ENCODE measurements at regions not wholly inside any gene's neighbourhood (a gene's known extent, or its start where the extent isn't known, plus 50 kb on each side); places are given as distances from the start of the nearest gene placed in this dataset.

DNA sequence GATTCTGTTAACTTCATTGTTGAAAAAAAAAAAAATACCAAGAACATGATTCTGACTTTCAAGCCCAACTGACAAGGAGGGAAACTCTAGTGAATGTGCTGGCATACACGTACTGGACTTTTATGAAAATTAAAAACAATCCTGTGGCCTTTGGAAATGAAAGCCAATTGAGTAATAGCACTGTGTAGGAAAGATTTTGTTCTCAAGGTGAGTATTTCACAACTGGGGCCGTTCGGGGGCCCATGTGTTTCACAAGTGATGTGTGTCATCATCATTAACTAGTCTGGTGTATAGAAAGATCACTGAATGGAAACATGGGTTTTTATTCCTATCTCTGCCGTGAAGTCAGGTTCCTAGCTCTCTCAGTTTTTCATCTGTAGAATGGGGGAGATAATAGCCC lies 605.0 kb upstream of the CLINT1 start (continued):
- TF ChIP-seq CHD2 (IDR thresholded peaks at IDR 0.05; ENCODE audit: low read depth, low read length) = no peak
- no peak for TF ChIP-seq ZNF263 (CRISPR knock-in tag; IDR thresholded peaks at IDR 0.05)
- 0 out of 2 replicates have a peak, but pooled peaks have one; percentile 23 for TF ChIP-seq ZKSCAN8 (CRISPR knock-in tag; IDR thresholded peaks at IDR 0.05; ENCODE audit: borderline replicate concordance)
- peak; percentile 55; the same call in 1 of the 2 replicates for TF ChIP-seq THAP11 (CRISPR knock-in tag; IDR thresholded peaks at IDR 0.05)
- TF ChIP-seq ZSCAN12 (CRISPR knock-in tag; IDR thresholded peaks at IDR 0.05) = no peak
- no peak for TF ChIP-seq ZNF788 (CRISPR knock-in tag; IDR thresholded peaks at IDR 0.05; ENCODE audit: borderline replicate concordance)
- peak; percentile 47; the same call in 1 of the 2 replicates for TF ChIP-seq NFIC (IDR thresholded peaks at IDR 0.05; ENCODE audit: low read length)
- TF ChIP-seq FOXO1 (CRISPR knock-in tag; IDR thresholded peaks at IDR 0.05) = peak; percentile 62
- TF ChIP-seq, protein P1, sequence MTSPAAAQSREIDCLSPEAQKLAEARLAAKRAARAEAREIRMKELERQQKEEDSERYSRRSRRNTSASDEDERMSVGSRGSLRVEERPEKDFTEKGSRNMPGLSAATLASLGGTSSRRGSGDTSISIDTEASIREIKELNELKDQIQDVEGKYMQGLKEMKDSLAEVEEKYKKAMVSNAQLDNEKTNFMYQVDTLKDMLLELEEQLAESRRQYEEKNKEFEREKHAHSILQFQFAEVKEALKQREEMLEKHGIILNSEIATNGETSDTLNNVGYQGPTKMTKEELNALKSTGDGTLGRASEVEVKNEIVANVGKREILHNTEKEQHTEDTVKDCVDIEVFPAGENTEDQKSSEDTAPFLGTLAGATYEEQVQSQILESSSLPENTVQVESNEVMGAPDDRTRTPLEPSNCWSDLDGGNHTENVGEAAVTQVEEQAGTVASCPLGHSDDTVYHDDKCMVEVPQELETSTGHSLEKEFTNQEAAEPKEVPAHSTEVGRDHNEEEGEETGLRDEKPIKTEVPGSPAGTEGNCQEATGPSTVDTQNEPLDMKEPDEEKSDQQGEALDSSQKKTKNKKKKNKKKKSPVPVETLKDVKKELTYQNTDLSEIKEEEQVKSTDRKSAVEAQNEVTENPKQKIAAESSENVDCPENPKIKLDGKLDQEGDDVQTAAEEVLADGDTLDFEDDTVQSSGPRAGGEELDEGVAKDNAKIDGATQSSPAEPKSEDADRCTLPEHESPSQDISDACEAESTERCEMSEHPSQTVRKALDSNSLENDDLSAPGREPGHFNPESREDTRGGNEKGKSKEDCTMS (CRISPR knock-in tag; conservative IDR thresholded peaks at IDR 0.05) = no peak
- TF ChIP-seq RCOR2 (CRISPR knock-in tag; IDR thresholded peaks at IDR 0.05) = no peak
- TF ChIP-seq, protein P2, sequence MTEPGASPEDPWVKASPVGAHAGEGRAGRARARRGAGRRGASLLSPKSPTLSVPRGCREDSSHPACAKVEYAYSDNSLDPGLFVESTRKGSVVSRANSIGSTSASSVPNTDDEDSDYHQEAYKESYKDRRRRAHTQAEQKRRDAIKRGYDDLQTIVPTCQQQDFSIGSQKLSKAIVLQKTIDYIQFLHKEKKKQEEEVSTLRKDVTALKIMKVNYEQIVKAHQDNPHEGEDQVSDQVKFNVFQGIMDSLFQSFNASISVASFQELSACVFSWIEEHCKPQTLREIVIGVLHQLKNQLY (CRISPR knock-in tag; IDR thresholded peaks at IDR 0.05) = no peak
- TF ChIP-seq TBX2 (CRISPR knock-in tag; IDR thresholded peaks at IDR 0.05; ENCODE audit: borderline replicate concordance) = no peak
- TF ChIP-seq ZNF143 (CRISPR knock-in tag; IDR thresholded peaks at IDR 0.05) = no peak
- no peak for TF ChIP-seq CC2D1A (CRISPR knock-in tag; IDR thresholded peaks at IDR 0.05)
- TF ChIP-seq, protein P3, sequence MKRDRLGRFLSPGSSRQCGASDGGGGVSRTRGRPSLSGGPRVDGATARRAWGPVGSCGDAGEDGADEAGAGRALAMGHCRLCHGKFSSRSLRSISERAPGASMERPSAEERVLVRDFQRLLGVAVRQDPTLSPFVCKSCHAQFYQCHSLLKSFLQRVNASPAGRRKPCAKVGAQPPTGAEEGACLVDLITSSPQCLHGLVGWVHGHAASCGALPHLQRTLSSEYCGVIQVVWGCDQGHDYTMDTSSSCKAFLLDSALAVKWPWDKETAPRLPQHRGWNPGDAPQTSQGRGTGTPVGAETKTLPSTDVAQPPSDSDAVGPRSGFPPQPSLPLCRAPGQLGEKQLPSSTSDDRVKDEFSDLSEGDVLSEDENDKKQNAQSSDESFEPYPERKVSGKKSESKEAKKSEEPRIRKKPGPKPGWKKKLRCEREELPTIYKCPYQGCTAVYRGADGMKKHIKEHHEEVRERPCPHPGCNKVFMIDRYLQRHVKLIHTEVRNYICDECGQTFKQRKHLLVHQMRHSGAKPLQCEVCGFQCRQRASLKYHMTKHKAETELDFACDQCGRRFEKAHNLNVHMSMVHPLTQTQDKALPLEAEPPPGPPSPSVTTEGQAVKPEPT (CRISPR knock-in tag; IDR thresholded peaks at IDR 0.05; ENCODE audit: low read depth) = no peak
- TF ChIP-seq ZNF644 (CRISPR knock-in tag; IDR thresholded peaks at IDR 0.05; ENCODE audit: low read depth) = peak; percentile 79; the same call in 1 of the 2 replicates
- TF ChIP-seq, protein P4, sequence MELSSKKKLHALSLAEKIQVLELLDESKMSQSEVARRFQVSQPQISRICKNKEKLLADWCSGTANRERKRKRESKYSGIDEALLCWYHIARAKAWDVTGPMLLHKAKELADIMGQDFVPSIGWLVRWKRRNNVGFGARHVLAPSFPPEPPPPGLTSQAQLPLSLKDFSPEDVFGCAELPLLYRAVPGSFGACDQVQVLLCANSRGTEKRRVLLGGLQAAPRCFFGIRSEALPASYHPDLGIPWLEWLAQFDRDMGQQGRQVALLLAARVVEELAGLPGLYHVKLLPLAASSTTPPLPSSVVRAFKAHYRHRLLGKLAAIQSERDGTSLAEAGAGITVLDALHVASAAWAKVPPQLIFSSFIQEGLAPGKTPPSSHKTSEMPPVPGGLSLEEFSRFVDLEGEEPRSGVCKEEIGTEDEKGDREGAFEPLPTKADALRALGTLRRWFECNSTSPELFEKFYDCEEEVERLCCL (CRISPR knock-in tag; IDR thresholded peaks at IDR 0.05; ENCODE audit: borderline replicate concordance) = no peak
- TF ChIP-seq, protein P5, sequence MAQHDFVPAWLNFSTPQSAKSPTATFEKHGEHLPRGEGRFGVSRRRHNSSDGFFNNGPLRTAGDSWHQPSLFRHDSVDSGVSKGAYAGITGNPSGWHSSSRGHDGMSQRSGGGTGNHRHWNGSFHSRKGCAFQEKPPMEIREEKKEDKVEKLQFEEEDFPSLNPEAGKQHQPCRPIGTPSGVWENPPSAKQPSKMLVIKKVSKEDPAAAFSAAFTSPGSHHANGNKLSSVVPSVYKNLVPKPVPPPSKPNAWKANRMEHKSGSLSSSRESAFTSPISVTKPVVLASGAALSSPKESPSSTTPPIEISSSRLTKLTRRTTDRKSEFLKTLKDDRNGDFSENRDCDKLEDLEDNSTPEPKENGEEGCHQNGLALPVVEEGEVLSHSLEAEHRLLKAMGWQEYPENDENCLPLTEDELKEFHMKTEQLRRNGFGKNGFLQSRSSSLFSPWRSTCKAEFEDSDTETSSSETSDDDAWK (CRISPR knock-in tag; IDR thresholded peaks at IDR 0.05) = no peak
- TF ChIP-seq FOXP1 (IDR thresholded peaks at IDR 0.05) = no peak
- no peak; the same call in 1 of the 2 replicates for TF ChIP-seq FOXP1 (CRISPR knock-in tag; IDR thresholded peaks at IDR 0.05)
- TF ChIP-seq MTF2 (CRISPR knock-in tag; IDR thresholded peaks at IDR 0.05; ENCODE audit: borderline replicate concordance) = no peak
- TF ChIP-seq ZNF83 (CRISPR knock-in tag; IDR thresholded peaks at IDR 0.05; ENCODE audit: borderline replicate concordance) = no peak
- no peak for TF ChIP-seq CCAR2 (optimal IDR thresholded peaks at IDR 0.05; ENCODE audit: low read depth, low read length)
- no peak for TF ChIP-seq ZNF383 (CRISPR knock-in tag; IDR thresholded peaks at IDR 0.05; ENCODE audit: borderline replicate concordance)
- TF ChIP-seq TAF15 (IDR thresholded peaks at IDR 0.05; ENCODE audit: low read depth, low read length, poor library complexity, severe bottlenecking) = no peak
- TF ChIP-seq ARHGAP35 (CRISPR knock-in tag; IDR thresholded peaks at IDR 0.05; ENCODE audit: borderline replicate concordance) = no peak
